GM23338 (cell line): ENCODE measurements at regions not wholly inside any gene's neighbourhood (a gene's known extent, or its start where the extent isn't known, plus 50 kb on each side); places are given as distances from the start of the nearest gene placed in this dataset.
"Not testable (repeated sequence)": the region's sequence is repeated elsewhere in the genome, so short reads cannot be mapped to it uniquely, and the experiment has no call there.

Experiments used
- ATAC-seq: fragments of 200-7000 bp; cut with Tn5 transposase; 3 replicates; pipeline ENCODE4 v1.9.1; 2020
- DNase-seq: peaks from one replicate; pipeline ENCODE4 v3.0.0-alpha.2; 2015; ENCODE audit warnings: low spot score
- H2AFZ ChIP-seq: fragments of 200-600 bp; sonication (generic); 2 replicates; pipeline ENCODE4 v1.8.0; 2016; ENCODE audit warnings: antibody characterized with exemption, mild to moderate bottlenecking, moderate library complexity
- H3F3A ChIP-seq: fragments of 200-600 bp; sonication (generic); replicated peaks from 2 replicates; pipeline ENCODE4 v1.8.0; 2017; ENCODE audit warnings: antibody characterized with exemption, mixed run types, low read depth
- H3K27ac ChIP-seq: fragments of 200-600 bp; sonication (generic); 2 replicates; pipeline ENCODE4 v1.6.1; 2016; ENCODE audit warnings: low read depth
- H3K27me3 ChIP-seq: fragments of 200-600 bp; sonication (generic); 2 replicates; pipeline ENCODE4 v1.8.0; 2016; ENCODE audit warnings: mild to moderate bottlenecking, mixed run types, moderate library complexity; ENCODE audit not compliant: insufficient read depth
- H3K36me3 ChIP-seq: fragments of 200-600 bp; sonication (generic); 2 replicates; pipeline ENCODE4 v1.8.0; 2016; ENCODE audit warnings: mild to moderate bottlenecking; ENCODE audit not compliant: insufficient read depth
- H3K4me1 ChIP-seq: fragments of 200-600 bp; sonication (generic); 2 replicates; pipeline ENCODE4 v1.8.0; 2016; ENCODE audit warnings: mild to moderate bottlenecking, moderate library complexity; ENCODE audit not compliant: insufficient read depth
- H3K4me2 ChIP-seq: fragments of 200-600 bp; sonication (generic); 2 replicates; pipeline ENCODE4 v1.7.1; 2017; ENCODE audit warnings: mixed run types
- H3K4me3 ChIP-seq: fragments of 200-600 bp; sonication (generic); 2 replicates; pipeline ENCODE4 v1.6.1; 2016; ENCODE audit warnings: mixed run types
- H3K79me2 ChIP-seq: fragments of 200-600 bp; sonication (generic); replicated peaks from 2 replicates; pipeline ENCODE4 v1.8.0; 2017; ENCODE audit warnings: mild to moderate bottlenecking; ENCODE audit not compliant: insufficient read depth
- H3K9me2 ChIP-seq: fragments of 200-600 bp; sonication (generic); 2 replicates; pipeline ENCODE4 v1.8.0; 2017; ENCODE audit not compliant: insufficient read depth
- H4K20me1 ChIP-seq: fragments of 200-600 bp; sonication (generic); replicated peaks from 2 replicates; pipeline ENCODE4 v1.8.0; 2017; ENCODE audit warnings: mild to moderate bottlenecking; ENCODE audit not compliant: insufficient read depth
- H3K27ac Mint-ChIP-seq: 2 replicates; pipeline ENCODE4 v1.8.0; 2020; ENCODE audit warnings: inconsistent platforms, mild to moderate bottlenecking, moderate library complexity, mixed read lengths
- H3K27me3 Mint-ChIP-seq: 3 replicates; pipeline ENCODE4 v1.8.0; 2022; ENCODE audit warnings: low read depth, mild to moderate bottlenecking, moderate library complexity, mixed read lengths, inconsistent platforms; ENCODE audit not compliant: insufficient read depth, poor library complexity
- H3K36me3 Mint-ChIP-seq: 3 replicates; pipeline ENCODE4 v1.8.0; 2021; ENCODE audit warnings: low read depth, mild to moderate bottlenecking, inconsistent platforms, moderate library complexity, mixed read lengths
- H3K4me1 Mint-ChIP-seq: 3 replicates; pipeline ENCODE4 v1.8.0; 2020; ENCODE audit warnings: mild to moderate bottlenecking, inconsistent platforms, mixed read lengths
- H3K4me3 Mint-ChIP-seq: 3 replicates; pipeline ENCODE4 v1.8.0; 2021; ENCODE audit warnings: moderate library complexity, mild to moderate bottlenecking, inconsistent platforms, mixed read lengths
- H3K9me3 Mint-ChIP-seq: 3 replicates; pipeline ENCODE4 v1.8.0; 2020; ENCODE audit warnings: moderate library complexity, mild to moderate bottlenecking, inconsistent platforms, mixed read lengths
- EZH2phosphoT487 ChIP-seq: fragments of 200-600 bp; sonication (generic); IDR thresholded peaks from one replicate; pipeline ENCODE4 v1.8.1; 2018; ENCODE audit warnings: antibody characterized with exemption; ENCODE audit not compliant: unreplicated experiment
- JUNB ChIP-seq: IDR thresholded peaks from one replicate; pipeline ENCODE4 v1.6.1; 2016; ENCODE audit warnings: antibody characterized with exemption; ENCODE audit not compliant: unreplicated experiment
- POLR2AphosphoS5 ChIP-seq: IDR thresholded peaks from 2 replicates; pipeline ENCODE4 v1.6.1; 2016; ENCODE audit warnings: antibody characterized with exemption, low read depth
- STAT1 ChIP-seq: IDR thresholded peaks from one replicate; pipeline ENCODE4 v1.6.1; 2016; ENCODE audit warnings: antibody characterized with exemption; ENCODE audit not compliant: unreplicated experiment
- ZNF331 ChIP-seq: fragments of 250-450 bp; sonication (Bioruptor Pico); IDR thresholded peaks from 2 replicates; pipeline ENCODE4 v1.5.0; 2020; ENCODE audit warnings: low read depth, mild to moderate bottlenecking, moderate library complexity
- TF ChIP-seq, protein P1 (sequence below): IDR thresholded peaks from 2 replicates; pipeline ENCODE4 v1.6.1; 2016; ENCODE audit warnings: antibody characterized with exemption
- TF ChIP-seq, protein P2 (sequence below): fragments of 250-450 bp; sonication (Bioruptor Pico); IDR thresholded peaks from 2 replicates; pipeline ENCODE4 v1.5.0; 2020; ENCODE audit warnings: mild to moderate bottlenecking, moderate library complexity
- TF ChIP-seq, protein P3 (sequence below): IDR thresholded peaks from one replicate; pipeline ENCODE4 v1.6.1; 2018; ENCODE audit warnings: antibody characterized with exemption; ENCODE audit not compliant: unreplicated experiment

DNA sequence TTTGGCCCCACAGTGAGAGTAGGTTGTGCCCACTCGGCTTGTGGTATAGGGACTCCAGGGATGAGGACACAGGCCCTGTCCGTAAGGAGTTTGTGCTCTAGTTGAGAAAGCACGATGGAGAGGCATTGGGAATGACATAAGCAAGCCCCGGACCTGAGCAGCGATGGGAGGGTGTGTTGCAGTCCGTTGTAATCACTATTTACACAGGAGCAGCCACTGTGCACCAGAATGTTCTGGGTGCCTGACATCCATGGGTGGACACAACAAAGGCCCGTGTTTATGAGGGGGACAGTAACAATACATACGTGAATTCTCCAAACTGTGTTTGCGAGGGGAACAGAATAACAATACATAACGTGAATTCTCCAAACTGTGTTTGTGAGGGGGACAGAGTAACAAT, 86.8 kb downstream of the NPIPB11 start:
- Mint-ChIP-seq H3K36me3 (no peaks in the 10 kb centered on the region), H3K9me3 (no peaks in the 10 kb centered on the region), H3K27me3 (peaks cover 3% of the 10 kb centered on the region), H3K4me1 (peaks cover 34% of the 10 kb centered on the region), H3K27ac (no peak overlapping the region), H3K4me3 (no peak overlapping the region)
- H3K27ac ChIP-seq = no peak overlapping the region
- no peak overlapping the region for H3K4me3 ChIP-seq
- H4K20me1 ChIP-seq = no peaks in the 10 kb centered on the region
- no peaks in the 10 kb centered on the region for H3K27me3 ChIP-seq
- H3K4me1 ChIP-seq = no peaks in the 10 kb centered on the region
- no peak for TF ChIP-seq POLR2AphosphoS5
- no peak for TF ChIP-seq EZH2phosphoT487
- TF ChIP-seq STAT1 = no peak
- TF ChIP-seq, protein P1, sequence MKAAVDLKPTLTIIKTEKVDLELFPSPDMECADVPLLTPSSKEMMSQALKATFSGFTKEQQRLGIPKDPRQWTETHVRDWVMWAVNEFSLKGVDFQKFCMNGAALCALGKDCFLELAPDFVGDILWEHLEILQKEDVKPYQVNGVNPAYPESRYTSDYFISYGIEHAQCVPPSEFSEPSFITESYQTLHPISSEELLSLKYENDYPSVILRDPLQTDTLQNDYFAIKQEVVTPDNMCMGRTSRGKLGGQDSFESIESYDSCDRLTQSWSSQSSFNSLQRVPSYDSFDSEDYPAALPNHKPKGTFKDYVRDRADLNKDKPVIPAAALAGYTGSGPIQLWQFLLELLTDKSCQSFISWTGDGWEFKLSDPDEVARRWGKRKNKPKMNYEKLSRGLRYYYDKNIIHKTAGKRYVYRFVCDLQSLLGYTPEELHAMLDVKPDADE = no peak
- ATAC-seq (no peak), DNase-seq (no peak)
- no peaks in the 10 kb centered on the region for H3K79me2 ChIP-seq
- no peak overlapping the region for H2AFZ ChIP-seq
- no peaks in the 10 kb centered on the region for H3K36me3 ChIP-seq
- no peak overlapping the region for H3K4me2 ChIP-seq
- no peaks in the 10 kb centered on the region for H3F3A ChIP-seq
- no peaks in the 10 kb centered on the region for H3K9me2 ChIP-seq

DNA sequence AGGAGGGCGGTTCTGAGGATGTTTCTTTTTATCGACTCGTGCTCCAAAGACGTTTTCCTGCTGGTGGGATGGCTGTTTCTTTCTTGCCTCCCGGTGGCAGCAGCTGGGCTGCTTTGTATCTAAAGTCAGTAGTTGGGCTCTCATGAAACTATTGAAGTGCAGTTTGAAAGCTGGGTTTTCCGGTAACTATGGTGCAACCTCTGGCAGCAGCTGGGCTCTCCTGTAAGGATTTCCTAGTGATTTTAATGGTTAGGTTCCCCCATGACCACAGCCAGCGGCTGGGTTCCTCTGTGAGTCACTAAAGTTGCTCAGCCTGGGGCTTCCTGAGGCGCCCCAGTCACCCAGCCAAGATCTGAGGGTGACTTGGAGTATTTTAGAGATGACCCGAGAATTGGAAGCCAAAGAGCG, 87.9 kb downstream of the NPIPB11 start:
- H3K36me3 Mint-ChIP-seq, H3K36me3 ChIP-seq, H3F3A ChIP-seq, H3K9me3 Mint-ChIP-seq, H3K27ac Mint-ChIP-seq, H3K4me3 ChIP-seq, H3K4me2 ChIP-seq, H2AFZ ChIP-seq, H4K20me1 ChIP-seq, H3K27ac ChIP-seq, H3K4me1 ChIP-seq, H3K27me3 ChIP-seq, ATAC-seq, H3K9me2 ChIP-seq, H3K4me3 Mint-ChIP-seq, H3K79me2 ChIP-seq, DNase-seq, H3K27me3 Mint-ChIP-seq: not testable (repeated sequence)
- peaks cover 34% of the 10 kb centered on the region for H3K4me1 Mint-ChIP-seq

DNA sequence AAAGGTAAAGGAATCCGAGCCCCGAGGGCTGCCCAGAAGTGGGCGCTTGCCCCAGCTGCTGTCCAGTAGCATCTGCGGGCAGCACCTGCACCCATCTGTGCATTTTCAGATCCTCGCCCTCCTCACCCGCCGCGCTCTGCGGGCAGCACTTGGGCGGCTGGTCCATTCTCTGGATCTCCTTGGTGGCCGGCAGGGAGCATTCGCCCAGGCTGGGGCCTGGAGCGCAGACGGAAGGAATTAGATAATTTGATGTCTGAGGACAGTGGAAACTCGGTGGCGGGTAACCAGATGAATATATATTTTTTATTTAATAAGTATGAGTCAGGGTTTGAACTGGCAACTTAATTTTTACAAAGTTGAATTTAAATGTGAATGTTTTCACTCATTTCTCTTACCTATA, 88.5 kb downstream of the NPIPB11 start:
- no peaks in the 10 kb centered on the region for H3K9me3 Mint-ChIP-seq
- no peak for DNase-seq
- no peak overlapping the region for H2AFZ ChIP-seq
- TF ChIP-seq, protein P2, sequence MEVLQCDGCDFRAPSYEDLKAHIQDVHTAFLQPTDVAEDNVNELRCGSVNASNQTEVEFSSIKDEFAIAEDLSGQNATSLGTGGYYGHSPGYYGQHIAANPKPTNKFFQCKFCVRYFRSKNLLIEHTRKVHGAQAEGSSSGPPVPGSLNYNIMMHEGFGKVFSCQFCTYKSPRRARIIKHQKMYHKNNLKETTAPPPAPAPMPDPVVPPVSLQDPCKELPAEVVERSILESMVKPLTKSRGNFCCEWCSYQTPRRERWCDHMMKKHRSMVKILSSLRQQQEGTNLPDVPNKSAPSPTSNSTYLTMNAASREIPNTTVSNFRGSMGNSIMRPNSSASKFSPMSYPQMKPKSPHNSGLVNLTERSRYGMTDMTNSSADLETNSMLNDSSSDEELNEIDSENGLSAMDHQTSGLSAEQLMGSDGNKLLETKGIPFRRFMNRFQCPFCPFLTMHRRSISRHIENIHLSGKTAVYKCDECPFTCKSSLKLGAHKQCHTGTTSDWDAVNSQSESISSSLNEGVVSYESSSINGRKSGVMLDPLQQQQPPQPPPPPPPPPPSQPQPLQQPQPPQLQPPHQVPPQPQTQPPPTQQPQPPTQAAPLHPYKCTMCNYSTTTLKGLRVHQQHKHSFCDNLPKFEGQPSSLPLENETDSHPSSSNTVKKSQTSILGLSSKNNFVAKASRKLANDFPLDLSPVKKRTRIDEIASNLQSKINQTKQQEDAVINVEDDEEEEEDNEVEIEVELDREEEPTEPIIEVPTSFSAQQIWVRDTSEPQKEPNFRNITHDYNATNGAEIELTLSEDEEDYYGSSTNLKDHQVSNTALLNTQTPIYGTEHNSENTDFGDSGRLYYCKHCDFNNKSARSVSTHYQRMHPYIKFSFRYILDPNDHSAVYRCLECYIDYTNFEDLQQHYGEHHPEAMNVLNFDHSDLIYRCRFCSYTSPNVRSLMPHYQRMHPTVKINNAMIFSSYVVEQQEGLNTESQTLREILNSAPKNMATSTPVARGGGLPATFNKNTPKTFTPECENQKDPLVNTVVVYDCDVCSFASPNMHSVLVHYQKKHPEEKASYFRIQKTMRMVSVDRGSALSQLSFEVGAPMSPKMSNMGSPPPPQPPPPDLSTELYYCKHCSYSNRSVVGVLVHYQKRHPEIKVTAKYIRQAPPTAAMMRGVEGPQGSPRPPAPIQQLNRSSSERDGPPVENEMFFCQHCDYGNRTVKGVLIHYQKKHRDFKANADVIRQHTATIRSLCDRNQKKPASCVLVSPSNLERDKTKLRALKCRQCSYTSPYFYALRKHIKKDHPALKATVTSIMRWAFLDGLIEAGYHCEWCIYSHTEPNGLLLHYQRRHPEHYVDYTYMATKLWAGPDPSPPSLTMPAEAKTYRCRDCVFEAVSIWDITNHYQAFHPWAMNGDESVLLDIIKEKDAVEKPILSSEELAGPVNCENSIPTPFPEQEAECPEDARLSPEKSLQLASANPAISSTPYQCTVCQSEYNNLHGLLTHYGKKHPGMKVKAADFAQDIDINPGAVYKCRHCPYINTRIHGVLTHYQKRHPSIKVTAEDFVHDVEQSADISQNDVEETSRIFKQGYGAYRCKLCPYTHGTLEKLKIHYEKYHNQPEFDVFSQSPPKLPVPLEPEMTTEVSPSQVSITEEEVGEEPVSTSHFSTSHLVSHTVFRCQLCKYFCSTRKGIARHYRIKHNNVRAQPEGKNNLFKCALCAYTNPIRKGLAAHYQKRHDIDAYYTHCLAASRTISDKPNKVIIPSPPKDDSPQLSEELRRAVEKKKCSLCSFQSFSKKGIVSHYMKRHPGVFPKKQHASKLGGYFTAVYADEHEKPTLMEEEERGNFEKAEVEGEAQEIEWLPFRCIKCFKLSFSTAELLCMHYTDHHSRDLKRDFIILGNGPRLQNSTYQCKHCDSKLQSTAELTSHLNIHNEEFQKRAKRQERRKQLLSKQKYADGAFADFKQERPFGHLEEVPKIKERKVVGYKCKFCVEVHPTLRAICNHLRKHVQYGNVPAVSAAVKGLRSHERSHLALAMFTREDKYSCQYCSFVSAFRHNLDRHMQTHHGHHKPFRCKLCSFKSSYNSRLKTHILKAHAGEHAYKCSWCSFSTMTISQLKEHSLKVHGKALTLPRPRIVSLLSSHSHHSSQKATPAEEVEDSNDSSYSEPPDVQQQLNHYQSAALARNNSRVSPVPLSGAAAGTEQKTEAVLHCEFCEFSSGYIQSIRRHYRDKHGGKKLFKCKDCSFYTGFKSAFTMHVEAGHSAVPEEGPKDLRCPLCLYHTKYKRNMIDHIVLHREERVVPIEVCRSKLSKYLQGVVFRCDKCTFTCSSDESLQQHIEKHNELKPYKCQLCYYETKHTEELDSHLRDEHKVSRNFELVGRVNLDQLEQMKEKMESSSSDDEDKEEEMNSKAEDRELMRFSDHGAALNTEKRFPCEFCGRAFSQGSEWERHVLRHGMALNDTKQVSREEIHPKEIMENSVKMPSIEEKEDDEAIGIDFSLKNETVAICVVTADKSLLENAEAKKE (CRISPR knock-in tag) = no peak
- TF ChIP-seq ZNF331 (CRISPR knock-in tag) (no peak), JUNB (no peak), POLR2AphosphoS5 (no peak)
- TF ChIP-seq, protein P3, sequence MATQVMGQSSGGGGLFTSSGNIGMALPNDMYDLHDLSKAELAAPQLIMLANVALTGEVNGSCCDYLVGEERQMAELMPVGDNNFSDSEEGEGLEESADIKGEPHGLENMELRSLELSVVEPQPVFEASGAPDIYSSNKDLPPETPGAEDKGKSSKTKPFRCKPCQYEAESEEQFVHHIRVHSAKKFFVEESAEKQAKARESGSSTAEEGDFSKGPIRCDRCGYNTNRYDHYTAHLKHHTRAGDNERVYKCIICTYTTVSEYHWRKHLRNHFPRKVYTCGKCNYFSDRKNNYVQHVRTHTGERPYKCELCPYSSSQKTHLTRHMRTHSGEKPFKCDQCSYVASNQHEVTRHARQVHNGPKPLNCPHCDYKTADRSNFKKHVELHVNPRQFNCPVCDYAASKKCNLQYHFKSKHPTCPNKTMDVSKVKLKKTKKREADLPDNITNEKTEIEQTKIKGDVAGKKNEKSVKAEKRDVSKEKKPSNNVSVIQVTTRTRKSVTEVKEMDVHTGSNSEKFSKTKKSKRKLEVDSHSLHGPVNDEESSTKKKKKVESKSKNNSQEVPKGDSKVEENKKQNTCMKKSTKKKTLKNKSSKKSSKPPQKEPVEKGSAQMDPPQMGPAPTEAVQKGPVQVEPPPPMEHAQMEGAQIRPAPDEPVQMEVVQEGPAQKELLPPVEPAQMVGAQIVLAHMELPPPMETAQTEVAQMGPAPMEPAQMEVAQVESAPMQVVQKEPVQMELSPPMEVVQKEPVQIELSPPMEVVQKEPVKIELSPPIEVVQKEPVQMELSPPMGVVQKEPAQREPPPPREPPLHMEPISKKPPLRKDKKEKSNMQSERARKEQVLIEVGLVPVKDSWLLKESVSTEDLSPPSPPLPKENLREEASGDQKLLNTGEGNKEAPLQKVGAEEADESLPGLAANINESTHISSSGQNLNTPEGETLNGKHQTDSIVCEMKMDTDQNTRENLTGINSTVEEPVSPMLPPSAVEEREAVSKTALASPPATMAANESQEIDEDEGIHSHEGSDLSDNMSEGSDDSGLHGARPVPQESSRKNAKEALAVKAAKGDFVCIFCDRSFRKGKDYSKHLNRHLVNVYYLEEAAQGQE = no peak

More for the DNA sequence above, 88.5 kb downstream of the NPIPB11 start:
- Histone ChIP-seq H3K27me3 (no peaks in the 10 kb centered on the region), H3K4me1 (no peaks in the 10 kb centered on the region), H3F3A (no peaks in the 10 kb centered on the region), H3K27ac (no peak overlapping the region), H4K20me1 (no peaks in the 10 kb centered on the region), H3K4me2 (no peak overlapping the region), H3K4me3 (no peak overlapping the region), H3K36me3 (no peaks in the 10 kb centered on the region), H3K79me2 (no peaks in the 10 kb centered on the region), H3K9me2 (no peaks in the 10 kb centered on the region)
- no peaks in the 10 kb centered on the region for H3K36me3 Mint-ChIP-seq
- H3K4me3 Mint-ChIP-seq = no peak overlapping the region
- H3K27me3 Mint-ChIP-seq = peaks cover 3% of the 10 kb centered on the region
- H3K27ac Mint-ChIP-seq = no peak overlapping the region
- H3K4me1 Mint-ChIP-seq = peaks cover 37% of the 10 kb centered on the region
- ATAC-seq = no peak
